ENCODE measurements at regions not wholly inside any gene's neighbourhood (a gene's known extent, or its start where the extent isn't known, plus 50 kb on each side); places are given as distances from the start of the nearest gene placed in this dataset.

DNA sequence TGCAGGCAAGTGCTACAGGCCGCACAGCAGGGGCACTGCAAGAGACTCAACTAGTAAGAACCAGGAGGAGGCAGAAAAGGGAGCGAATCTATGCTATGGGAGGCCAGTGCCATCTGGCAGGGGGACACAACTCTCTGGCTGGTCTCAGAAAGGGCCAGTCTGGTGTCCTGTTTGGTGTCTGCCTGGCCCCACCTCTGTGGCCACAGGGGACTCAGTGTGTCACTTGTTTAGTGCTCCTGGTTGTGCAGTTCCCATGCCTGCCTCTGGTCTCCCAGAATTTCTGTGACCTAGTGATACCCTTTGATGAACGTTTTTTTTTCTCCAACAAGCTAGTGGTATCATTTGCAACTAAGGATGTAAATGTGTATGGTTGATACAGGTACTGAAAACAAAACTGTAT, 59.2 kb upstream of the JCAD start:
- no peak for DNase-seq (ENCODE audit: low read depth, low spot score)

DNA sequence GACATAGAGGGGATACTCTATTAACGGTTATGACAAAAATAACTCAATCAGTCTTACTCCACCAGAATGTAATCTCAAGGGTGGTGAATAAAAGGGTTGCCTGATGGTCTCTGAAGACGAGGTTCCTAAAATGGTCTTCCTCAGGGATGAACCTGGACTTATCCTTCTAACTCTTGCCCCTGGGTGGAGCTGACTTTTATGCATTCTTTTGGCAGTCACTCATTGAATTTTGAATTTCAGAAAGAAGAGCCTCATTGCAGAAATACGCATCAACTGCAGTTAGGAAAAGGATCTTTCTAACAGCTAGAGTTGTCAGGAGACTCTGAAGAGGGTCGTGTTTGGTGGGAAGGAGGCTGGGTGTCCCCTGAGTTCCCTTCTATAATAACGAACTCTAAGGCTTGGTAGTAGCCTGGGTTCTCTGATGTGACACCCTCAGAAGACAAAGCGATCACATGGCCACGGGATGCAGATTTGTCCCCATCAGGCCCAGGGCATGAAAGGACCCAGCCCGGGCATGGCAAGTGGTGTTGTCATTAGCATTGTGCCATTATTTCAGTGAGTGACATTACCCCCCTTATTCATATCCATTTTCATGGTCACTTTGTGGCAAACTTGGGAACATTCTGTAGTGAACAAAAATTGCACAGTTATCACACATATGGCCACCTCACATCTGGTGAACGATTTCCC, 58.6 kb upstream of the JCAD start:
- no peak for DNase-seq (ENCODE audit: low read depth, low spot score)

DNA sequence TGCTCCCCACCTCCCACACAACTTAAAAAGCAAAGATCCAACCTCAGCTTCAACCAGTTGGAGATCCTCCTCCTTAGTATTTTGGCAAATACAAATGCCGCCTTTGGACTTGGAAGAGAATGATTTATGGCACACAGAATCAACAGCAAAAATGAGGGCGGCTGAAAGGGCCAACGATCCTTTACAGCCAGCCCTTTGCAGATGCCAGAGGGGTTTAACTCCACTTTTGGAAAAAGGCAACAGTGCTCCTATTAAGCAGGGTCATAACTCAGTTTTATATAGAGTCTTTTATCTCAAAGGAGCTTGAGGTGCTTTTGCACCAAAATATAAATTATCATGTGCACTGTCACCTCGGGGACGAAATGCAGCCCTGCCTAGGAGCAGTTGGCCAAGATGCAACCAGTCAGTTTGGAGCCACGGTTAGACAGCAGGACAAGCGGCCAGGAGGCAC, 56.7 kb upstream of the JCAD start:
- no peak for DNase-seq (ENCODE audit: low read depth, low spot score)

DNA sequence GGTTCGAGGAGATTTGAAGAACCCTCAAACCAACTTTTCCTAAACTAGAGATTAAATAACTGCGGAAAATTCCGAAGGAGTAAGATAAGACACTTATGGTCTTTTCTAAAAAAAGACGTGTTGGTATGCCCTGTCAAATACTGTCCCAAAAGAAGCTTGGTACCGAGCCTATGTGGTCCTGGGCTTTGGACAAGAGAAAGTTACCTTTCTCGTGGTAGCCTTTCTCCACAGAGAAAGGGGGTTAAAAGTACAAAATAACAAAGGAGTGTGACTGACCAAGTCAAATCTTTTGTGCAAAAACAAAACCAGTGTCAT, 56.2 kb upstream of the JCAD start:
- no peak for DNase-seq (ENCODE audit: low read depth, low spot score)

DNA sequence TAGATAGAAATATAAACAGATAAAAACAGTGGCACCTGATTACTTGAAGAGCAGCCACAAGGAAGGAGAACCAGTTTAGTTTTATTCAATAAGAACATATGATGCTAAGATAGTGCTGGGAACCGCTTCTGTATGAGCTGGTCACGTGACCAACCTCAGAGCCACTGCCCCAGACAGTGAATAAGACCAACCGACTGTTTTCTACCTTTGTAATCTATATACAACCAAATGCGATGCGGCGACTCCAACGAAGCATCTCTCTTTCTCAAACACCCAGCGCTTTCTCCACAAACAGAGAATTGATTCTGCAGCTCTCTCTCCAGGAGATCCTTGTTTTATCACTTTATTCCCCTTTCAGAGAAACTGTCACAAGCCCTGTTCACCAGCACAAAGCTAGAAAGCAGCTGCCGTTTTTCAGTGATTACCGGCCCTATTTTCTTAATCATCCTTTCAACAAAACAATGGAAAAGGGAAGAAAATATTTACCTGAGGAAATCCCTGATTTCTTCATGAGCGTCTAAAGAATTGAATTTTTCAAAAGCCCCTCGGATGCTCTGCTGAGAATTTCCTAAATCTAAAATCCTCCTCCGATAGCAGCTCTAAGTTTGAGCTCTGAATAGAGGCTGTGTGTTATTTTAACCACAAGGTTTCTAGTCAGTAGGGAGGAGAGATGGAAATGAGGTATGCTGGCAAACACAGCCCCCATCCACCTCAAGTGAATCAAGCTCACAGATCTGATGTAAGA, 55.7 kb upstream of the JCAD start:
- no peak for DNase-seq (ENCODE audit: low read depth, low spot score)

DNA sequence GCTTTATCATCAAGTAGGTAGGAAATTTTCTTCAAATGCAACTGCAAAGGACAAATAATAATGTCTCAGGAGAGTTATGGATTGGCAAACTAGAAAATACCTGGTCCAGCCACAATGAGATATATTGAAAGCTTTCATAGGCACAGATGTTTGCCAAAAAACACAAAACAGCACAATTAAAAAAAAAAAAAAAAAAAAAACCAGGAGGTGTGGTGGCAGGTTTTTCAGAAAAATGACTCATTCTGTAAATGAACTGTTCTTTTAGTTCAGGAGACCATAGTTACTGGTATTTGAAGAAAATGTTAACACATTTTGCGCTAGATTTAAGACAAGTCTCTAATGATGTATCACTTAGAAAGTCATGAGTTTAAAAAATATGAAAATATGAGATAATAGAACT, 55.0 kb upstream of the JCAD start:
- DNase-seq (ENCODE audit: low read depth, low spot score) = no peak

DNA sequence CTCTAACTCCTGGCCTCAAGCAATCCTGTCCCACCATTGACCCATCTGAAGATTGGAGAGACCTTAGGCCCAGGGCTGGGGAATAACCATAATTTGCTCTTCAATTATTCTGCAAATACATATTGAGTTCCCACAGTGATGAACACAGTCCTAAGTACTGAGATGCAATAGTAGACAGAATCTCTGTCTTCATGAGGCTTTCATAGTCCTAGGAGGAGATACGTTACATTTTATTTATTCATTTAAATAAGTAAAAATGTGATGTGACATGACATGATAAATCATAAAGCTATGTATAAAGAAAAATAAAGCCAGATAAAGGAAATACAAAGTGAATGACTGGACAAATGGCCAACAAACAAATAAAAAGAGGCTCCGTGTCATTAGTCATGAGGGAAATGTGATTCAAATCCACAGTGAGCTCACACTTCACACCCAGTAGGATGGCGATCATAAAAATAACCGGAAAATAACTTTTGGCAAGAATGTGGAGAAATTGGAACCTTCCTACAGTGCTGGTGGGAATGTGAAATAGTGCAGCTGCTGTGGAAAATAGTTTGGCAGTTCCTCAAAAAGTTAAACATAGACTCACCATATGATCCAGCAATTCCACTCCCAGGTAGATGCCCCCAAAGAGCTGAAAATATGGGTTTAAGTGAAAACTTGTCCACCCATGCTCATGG, 52.1 kb upstream of the JCAD start:
- peak; percentile 83 for DNase-seq (ENCODE audit: low read depth, low spot score)
